ENCODE measurements at regions not wholly inside any gene's neighbourhood (a gene's known extent, or its start where the extent isn't known, plus 50 kb on each side); places are given as distances from the start of the nearest gene placed in this dataset.

- no peak overlapping the region for H3K4ac ChIP-seq (replicated peaks; ENCODE audit: insufficient read length, low read depth, low read length)
- no peak overlapping the region for H2BK5ac ChIP-seq (ENCODE audit: low read depth, low read length)
- H3K4me1 ChIP-seq (replicated peaks in 1 of 4; ENCODE audit: control insufficient read depth in 3 of 4, insufficient read depth in 4 of 4, low read length in 3 of 4): no peaks in the 10 kb centered on the region
- H2BK15ac ChIP-seq (ENCODE audit: low read length): no peak overlapping the region
- peak overlapping the region; percentile 68; the same call in 1 of the 2 replicates for H2BK12ac ChIP-seq (ENCODE audit: low read depth, low read length)
- DNase-seq (ENCODE audit: low read depth in 1 of 2, low spot score in 2 of 2): no peak
- H3K9me3 ChIP-seq (ENCODE audit: insufficient read depth in 2 of 2, low read depth in 1 of 2, low read length in 1 of 2): peaks cover 0 to 4% of the 10 kb centered on the region in 2 experiments; a peak in 1 of 4 replicates
- WGBS, 2 experiments (ENCODE audit: extremely low coverage in 1 of 2, insufficient coverage in 1 of 2, insufficient read length in 1 of 2, insufficient replicate concordance in 2 of 2, low coverage in 1 of 2, low lambda C conversion rate in 2 of 2, missing lambda C conversion rate in 1 of 2): 83% methylated on average over 5 of the region's 5 CpGs; no CpG with 5 or more reads in 1 of the 2 experiments
- FAIRE-seq: no peak
- H4K8ac ChIP-seq (ENCODE audit: extremely low read depth, insufficient read depth, low read length): no peak overlapping the region
- no peak overlapping the region for H3K27ac ChIP-seq (ENCODE audit: low read depth, low read length)
- H4K5ac ChIP-seq (ENCODE audit: insufficient read length, low read depth, low read length): no peak overlapping the region
- H3K56ac ChIP-seq (replicated peaks; ENCODE audit: insufficient read length, low read depth, low read length): no peak overlapping the region
- no peak overlapping the region for H4K91ac ChIP-seq (replicated peaks; ENCODE audit: insufficient read length, low read length)
- no peak overlapping the region for H3K4me3 ChIP-seq (ENCODE audit: extremely low read depth in 1 of 4, insufficient read depth in 2 of 4, low read depth in 3 of 4, low read length in 4 of 4)
- no peaks in the 10 kb centered on the region; a peak in 1 of 8 replicates for H3K36me3 ChIP-seq (ENCODE audit: control insufficient read depth in 2 of 4, insufficient read depth in 4 of 4, low read length in 3 of 4)
- H3K23me2 ChIP-seq (ENCODE audit: low read depth, low read length): peaks cover 5% of the 10 kb centered on the region; the same call in 1 of the 2 replicates
- no peaks in the 10 kb centered on the region for H3K79me1 ChIP-seq (ENCODE audit: low read depth, low read length)
- no peaks in the 10 kb centered on the region for H3K79me2 ChIP-seq (ENCODE audit: control insufficient read depth in 1 of 2, insufficient read depth in 2 of 2, low read length in 2 of 2)
- peaks cover 0 to 8% of the 10 kb centered on the region in 2 experiments for H4K20me1 ChIP-seq (replicated peaks in 1 of 2; ENCODE audit: control insufficient read depth in 1 of 2, insufficient read depth in 2 of 2, low read length in 2 of 2)
- H3K27me3 ChIP-seq (replicated peaks in 1 of 4; ENCODE audit: control insufficient read depth in 3 of 4, extremely low read depth in 1 of 4, insufficient read depth in 3 of 4, low read length in 3 of 4): no peaks in the 10 kb centered on the region
- H3K4me2 ChIP-seq (ENCODE audit: insufficient read depth in 1 of 2, low read depth in 2 of 2, low read length in 2 of 2): no peak overlapping the region
- ChIA-PET CTCF (ENCODE audit: partially characterized antibody) (interaction anchor here (0.6 to 1.6 kb wide), 6 partner anchors 8 to 50 kb away, joined by 3 to 6 read pairs (median 4); no protein-coding TSS in a partner anchor), POLR2A (ENCODE audit: partially characterized antibody) (interaction anchor here (1.6 to 2.1 kb wide), 2 partner anchors 10 to 16 kb away, joined by 3 to 7 read pairs; no protein-coding TSS in a partner anchor)
- no peak overlapping the region for H3K14ac ChIP-seq (ENCODE audit: insufficient read length)
- H3K18ac ChIP-seq (ENCODE audit: extremely low read depth, low read length): no peak overlapping the region
- no peak overlapping the region for H2BK20ac ChIP-seq (ENCODE audit: low read length)
- H3K23ac ChIP-seq (ENCODE audit: insufficient read length): no peak overlapping the region
- H2AFZ ChIP-seq (ENCODE audit: low read length): no peak overlapping the region
- H3K9ac ChIP-seq (replicated peaks in 1 of 4; ENCODE audit: extremely low read depth in 1 of 4, low read depth in 3 of 4, low read length in 3 of 4): no peak overlapping the region
- no peak overlapping the region for H2AK5ac ChIP-seq (ENCODE audit: low read depth, low read length)
- no peak overlapping the region for H2BK120ac ChIP-seq (replicated peaks; ENCODE audit: low read depth, low read length)
- no peak for TF ChIP-seq CTBP2 (IDR thresholded peaks at IDR 0.05; ENCODE audit: borderline replicate concordance, insufficient read depth, insufficient read length, low read length)
- no peak for TF ChIP-seq CHD1 (IDR thresholded peaks at IDR 0.05; ENCODE audit: low read depth, low read length)
- TF ChIP-seq EP300 (IDR thresholded peaks at IDR 0.05; ENCODE audit: borderline replicate concordance in 1 of 2, low read depth in 2 of 2, low read length in 2 of 2): no peak
- no peak for TF ChIP-seq CTCF (IDR thresholded peaks at IDR 0.05; ENCODE audit: control extremely low read depth in 1 of 3, insufficient read depth in 1 of 3, low read depth in 1 of 3, low read length in 3 of 3)
- TF ChIP-seq BCL11A (IDR thresholded peaks at IDR 0.05; ENCODE audit: low read depth in 2 of 2, low read length in 2 of 2): no peak
- no peak for TF ChIP-seq MAX (IDR thresholded peaks at IDR 0.05)
- no peak for TF ChIP-seq RNF2 (IDR thresholded peaks at IDR 0.05; ENCODE audit: borderline replicate concordance, low read depth, low read length, missing control alignments, poor library complexity, severe bottlenecking)
- no peak for TF ChIP-seq ATF2 (IDR thresholded peaks at IDR 0.05; ENCODE audit: low read length)
Measured at GRCh38 chr16:81164958-81165357, 68.8 kb upstream of the GCSH start.

Data from H1 (cell line).